ENCODE measurements at regions not wholly inside any gene's neighbourhood (a gene's known extent, or its start where the extent isn't known, plus 50 kb on each side); places are given as distances from the start of the nearest gene placed in this dataset.

GRCh38 chr5:62044989-62045388, 261.0 kb upstream of the KIF2A start:
- Histone ChIP-seq H3K27ac (no peak overlapping the region), H3K4me3 (no peak overlapping the region), H3K36me3 (no peaks in the 10 kb centered on the region), H3K27me3 (no peaks in the 10 kb centered on the region), H3K9me3 (no peaks in the 10 kb centered on the region), H3K4me1 (no peaks in the 10 kb centered on the region)
- 78 to 88% methylated on average over 2 of the region's 2 CpGs for whole genome bisulfite sequencing, 2 donors
- TF ChIP-seq CTCF (IDR thresholded peaks at IDR 0.05) (no peak), POLR2A (IDR thresholded peaks at IDR 0.05) (no peak), POLR2AphosphoS5 (IDR thresholded peaks at IDR 0.05) (no peak), EP300 (IDR thresholded peaks at IDR 0.05) (no peak)
- DNase-seq (no peak), ATAC-seq (ENCODE audit: low FRiP score in 2 of 2) (no peak)

- WGBS, 2 donors = 82 to 84% methylated on average over 1 of the region's 1 CpG
- Histone ChIP-seq H3K4me1 (no peaks in the 10 kb centered on the region), H3K9me3 (no peaks in the 10 kb centered on the region), H3K4me3 (no peak overlapping the region), H3K27me3 (no peaks in the 10 kb centered on the region), H3K27ac (no peak overlapping the region), H3K36me3 (no peaks in the 10 kb centered on the region)
- ATAC-seq (ENCODE audit: low FRiP score in 2 of 2) = no peak
- TF ChIP-seq CTCF (IDR thresholded peaks at IDR 0.05) = no peak
- TF ChIP-seq POLR2A (IDR thresholded peaks at IDR 0.05) = no peak
- TF ChIP-seq POLR2AphosphoS5 (IDR thresholded peaks at IDR 0.05) = no peak
- TF ChIP-seq EP300 (IDR thresholded peaks at IDR 0.05) = no peak
- no peak for DNase-seq
Measured at GRCh38 chr5:62046191-62046590, 259.8 kb upstream of the KIF2A start.

- TF ChIP-seq EP300 (IDR thresholded peaks at IDR 0.05) (no peak), POLR2A (IDR thresholded peaks at IDR 0.05) (no peak)
- WGBS, 2 donors = 80% methylated on average over 1 of the region's 1 CpG
- DNase-seq (peak in 1 of 2 donors; percentile 1), ATAC-seq (ENCODE audit: low FRiP score in 2 of 2) (no peak)
- Histone ChIP-seq H3K27ac (no peak overlapping the region), H3K36me3 (no peaks in the 10 kb centered on the region), H3K9me3 (no peaks in the 10 kb centered on the region), H3K27me3 (no peaks in the 10 kb centered on the region), H3K4me1 (no peaks in the 10 kb centered on the region), H3K4me3 (no peak overlapping the region)
Measured at GRCh38 chr5:62051747-62052146, 254.3 kb upstream of the KIF2A start.

- DNase-seq (no peak), ATAC-seq (ENCODE audit: low FRiP score in 2 of 2) (no peak)
- Histone ChIP-seq H3K9me3 (no peaks in the 10 kb centered on the region), H3K4me1 (no peaks in the 10 kb centered on the region), H3K27me3 (no peaks in the 10 kb centered on the region), H3K36me3 (no peaks in the 10 kb centered on the region), H3K4me3 (no peak overlapping the region), H3K27ac (no peak overlapping the region)
- 42 to 60% methylated on average over 2 of the region's 2 CpGs for WGBS, 2 donors
- no peak for TF ChIP-seq EP300 (IDR thresholded peaks at IDR 0.05)
- no peak for TF ChIP-seq POLR2A (IDR thresholded peaks at IDR 0.05)
- TF ChIP-seq CTCF (IDR thresholded peaks at IDR 0.05) = no peak
- no peak for TF ChIP-seq POLR2AphosphoS5 (IDR thresholded peaks at IDR 0.05)
Measured at GRCh38 chr5:62059960-62060359, 246.0 kb upstream of the KIF2A start.

- no peak overlapping the region for H3K27ac ChIP-seq
- 74 to 79% methylated on average over 4 of the region's 4 CpGs for WGBS, 2 donors
- H3K9me3 ChIP-seq = no peaks in the 10 kb centered on the region
- H3K4me1 ChIP-seq = no peaks in the 10 kb centered on the region
- H3K36me3 ChIP-seq = no peaks in the 10 kb centered on the region
- no peaks in the 10 kb centered on the region for H3K27me3 ChIP-seq
- peak in 1 of 2 donors; percentile 60 for ATAC-seq (ENCODE audit: low FRiP score in 2 of 2)
- H3K4me3 ChIP-seq = no peak overlapping the region
- no peak for DNase-seq
- no peak for TF ChIP-seq EP300 (IDR thresholded peaks at IDR 0.05)
- TF ChIP-seq POLR2AphosphoS5 (IDR thresholded peaks at IDR 0.05) = no peak
- TF ChIP-seq POLR2A (IDR thresholded peaks at IDR 0.05) = no peak
- no peak for TF ChIP-seq CTCF (IDR thresholded peaks at IDR 0.05)
Measured at GRCh38 chr5:62065050-62065449, 241.0 kb upstream of the KIF2A start.
